AG09309 (cell line): ENCODE measurements at regions not wholly inside any gene's neighbourhood (a gene's known extent, or its start where the extent isn't known, plus 50 kb on each side); places are given as distances from the start of the nearest gene placed in this dataset.

ENCODE experiments used
- DNase-seq: peaks from one replicate; pipeline ENCODE4 v3.0.0-alpha.2; 2010; ENCODE audit warnings: low read depth
- H3K4me3 ChIP-seq: 2 replicates; pipeline ENCODE4 v1.5.1; 2011; ENCODE audit warnings: mild to moderate bottlenecking, low read depth, low read length, moderate library complexity; ENCODE audit not compliant: control insufficient read depth
- CTCF ChIP-seq: IDR thresholded peaks from 2 replicates; pipeline ENCODE4 v1.5.1; 2011; ENCODE audit warnings: mild to moderate bottlenecking, low read depth, low read length, inconsistent platforms; ENCODE audit not compliant: insufficient read depth, control insufficient read depth; ENCODE audit errors: missing control alignments

- TF ChIP-seq CTCF: no peak
- no peak overlapping the region for H3K4me3 ChIP-seq
- DNase-seq: no peak
Observed at GRCh38 chr4:41483771-41484170, 54.2 kb upstream of the LIMCH1 start.

- no peak for TF ChIP-seq CTCF
- DNase-seq: no peak
- H3K4me3 ChIP-seq: no peak overlapping the region
Observed at GRCh38 chr4:41485041-41485440, 52.9 kb upstream of the LIMCH1 start.

GRCh38 chr4:41487868-41488440 lies 50.0 kb upstream of the LIMCH1 start:
- TF ChIP-seq CTCF: no peak
- no peak overlapping the region for H3K4me3 ChIP-seq
- DNase-seq: no peak
